A673 (cell line): ENCODE measurements at regions not wholly inside any gene's neighbourhood (a gene's known extent, or its start where the extent isn't known, plus 50 kb on each side); places are given as distances from the start of the nearest gene placed in this dataset.

Experiments used
- BruUV-seq: library from RNA; stranded (reverse); fragments of 400-500 nt; replicated peaks from 2 replicates; lab custom pipeline; 2021; lab: Mats Ljungman, UMichigan
- CTCF ChIA-PET: fragments of 300-600 bp; sonication (Branson Sonifier 250); formaldehyde crosslinking; loops from one replicate; lab custom pipeline; 2022; ENCODE audit warnings: antibody characterized with exemption; lab: Charles Lee
- POLR2A ChIA-PET: fragments of 300-600 bp; sonication (Branson Sonifier 250); formaldehyde crosslinking; loops from one replicate; lab custom pipeline; 2022; ENCODE audit warnings: antibody characterized with exemption; ENCODE audit not compliant: low non-redundant PET; lab: Charles Lee
- DNase-seq: peaks from one replicate; pipeline ENCODE4 v3.0.0-alpha.2; 2015; ENCODE audit warnings: low spot score
- H3K27ac ChIP-seq: fragments of 200-600 bp; sonication (generic); 2 replicates; pipeline ENCODE4 v1.5.1; 2016; ENCODE audit warnings: mixed run types, low read depth, mild to moderate bottlenecking, mixed read lengths, antibody characterized with exemption, low read length; ENCODE audit not compliant: poor library complexity, severe bottlenecking
- H3K27me3 ChIP-seq: fragments of 200-600 bp; sonication (generic); replicated peaks from 2 replicates; pipeline ENCODE4 v1.6.1; 2017; ENCODE audit warnings: mixed run types, low read depth, mild to moderate bottlenecking, mixed read lengths, antibody characterized with exemption, low read length; ENCODE audit not compliant: insufficient read depth, poor library complexity
- H3K36me3 ChIP-seq: fragments of 200-600 bp; sonication (generic); 2 replicates; pipeline ENCODE4 v1.6.1; 2016; ENCODE audit warnings: mixed run types, mild to moderate bottlenecking, mixed read lengths, antibody characterized with exemption, low read length; ENCODE audit not compliant: insufficient read depth, poor library complexity, severe bottlenecking
- H3K4me1 ChIP-seq: fragments of 200-600 bp; sonication (generic); 2 replicates; pipeline ENCODE4 v1.6.1; 2017; ENCODE audit warnings: mixed run types, mild to moderate bottlenecking, mixed read lengths, antibody characterized with exemption, low read length; ENCODE audit not compliant: insufficient read depth, poor library complexity, severe bottlenecking
- H3K4me3 ChIP-seq: fragments of 200-600 bp; sonication (generic); 2 replicates; pipeline ENCODE4 v1.5.1; 2016; ENCODE audit warnings: low read depth, mixed run types, mild to moderate bottlenecking, mixed read lengths, low read length; ENCODE audit not compliant: poor library complexity, severe bottlenecking
- H3K9me3 ChIP-seq: fragments of 200-600 bp; sonication (generic); 2 replicates; pipeline ENCODE4 v1.6.1; 2016; ENCODE audit warnings: mixed run types, low read depth, mild to moderate bottlenecking, mixed read lengths, antibody characterized with exemption, low read length; ENCODE audit not compliant: poor library complexity, severe bottlenecking
- CTCF ChIP-seq: fragments of 300-800, 200-600 bp; sonication (generic); conservative IDR thresholded peaks from 2 replicates; pipeline ENCODE4 v1.5.1; 2017; ENCODE audit warnings: low read depth, mild to moderate bottlenecking, antibody characterized with exemption, low read length, moderate library complexity, mixed read lengths
- EZH2 ChIP-seq: fragments of 200-600 bp; sonication (generic); IDR thresholded peaks from 2 replicates; pipeline ENCODE4 v1.6.1; 2017; ENCODE audit warnings: borderline replicate concordance, low read depth, mild to moderate bottlenecking, mixed read lengths, antibody characterized with exemption, low read length; ENCODE audit not compliant: poor library complexity, severe bottlenecking
- intact Hi-C: fragments of 100-400 bp; cut with micrococcal nuclease; formaldehyde crosslinking; loops from one replicate; pipeline ENCODE4 v1.10.0; 2022; ENCODE audit not compliant: unreplicated experiment

- Histone ChIP-seq H3K4me3 (no peak overlapping the region), H3K36me3 (no peaks in the 10 kb centered on the region), H3K27ac (no peak overlapping the region), H3K9me3 (no peaks in the 10 kb centered on the region), H3K27me3 (no peaks in the 10 kb centered on the region), H3K4me1 (no peaks in the 10 kb centered on the region)
- POLR2A ChIA-PET: no interaction called here
- intact Hi-C loops: loop anchor here (1.0 to 2.0 kb wide), 3 partner anchors 85 to 336 kb away; no protein-coding TSS in a partner anchor
- peak; percentile 76 for DNase-seq
- CTCF ChIA-PET: interaction anchor here (0.6 to 1.0 kb wide), 2 partner anchors 53 to 131 kb away, joined by 3 read pairs; no protein-coding TSS in a partner anchor
- TF ChIP-seq EZH2 (no peak), CTCF (peak; percentile 72)
- no TSS peak for BruUV-seq
Observed at GRCh38 chr10:52644373-52645186, 128.0 kb downstream of the MBL2 start.

DNA sequence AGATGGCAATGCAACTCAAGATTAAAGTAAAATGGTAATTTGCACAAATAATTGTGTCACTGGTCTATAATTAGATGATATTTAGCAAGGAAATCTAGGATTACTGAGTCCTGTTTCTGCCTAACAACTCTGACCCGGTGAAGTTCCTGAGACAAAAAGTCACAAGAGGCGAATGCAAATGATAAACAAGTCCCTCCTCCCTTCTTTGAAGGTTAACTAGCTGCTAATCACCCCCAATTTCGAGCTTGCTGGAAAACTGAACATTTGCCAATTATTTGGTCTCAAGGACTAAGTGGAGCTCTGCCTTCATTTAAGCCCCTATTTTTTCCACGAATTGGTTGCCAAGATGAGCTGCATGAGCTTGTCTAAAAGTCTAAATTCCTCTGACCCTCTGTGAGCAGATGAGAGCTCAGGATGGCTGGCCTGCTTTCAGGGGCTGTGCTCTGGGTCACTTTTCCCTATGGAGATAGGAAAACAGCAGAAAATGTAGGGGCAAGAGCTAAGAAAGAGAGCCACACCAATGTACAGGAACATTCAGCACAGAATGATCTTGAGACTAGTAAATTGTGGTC, 127.3 kb downstream of the MBL2 start:
- no peak for DNase-seq
- BruUV-seq: no TSS peak
- no peak overlapping the region for H3K4me3 ChIP-seq
- no peaks in the 10 kb centered on the region for H3K36me3 ChIP-seq
- ChIA-PET CTCF (interaction anchor here (1.0 kb wide), 1 partner anchor 131 kb away, joined by 3 read pairs; no protein-coding TSS in a partner anchor), POLR2A (no interaction called here)
- H3K27ac ChIP-seq: no peak overlapping the region
- intact Hi-C loops: loop anchor here (2.0 kb wide), 1 partner anchor 336 kb away; no protein-coding TSS in a partner anchor
- H3K27me3 ChIP-seq: no peaks in the 10 kb centered on the region
- no peak for TF ChIP-seq CTCF
- TF ChIP-seq EZH2: no peak
- H3K4me1 ChIP-seq: no peaks in the 10 kb centered on the region
- no peaks in the 10 kb centered on the region for H3K9me3 ChIP-seq

- Histone ChIP-seq H3K27ac (no peak overlapping the region), H3K4me1 (no peaks in the 10 kb centered on the region), H3K9me3 (no peaks in the 10 kb centered on the region), H3K36me3 (no peaks in the 10 kb centered on the region), H3K27me3 (no peaks in the 10 kb centered on the region), H3K4me3 (no peak overlapping the region)
- intact Hi-C loops: no loop called here
- ChIA-PET CTCF (no interaction called here), POLR2A (interaction anchor here (0.7 kb wide), 1 partner anchor 166 kb away, joined by 3 read pairs; no protein-coding TSS in a partner anchor)
- DNase-seq: no peak
- no TSS peak for BruUV-seq
- TF ChIP-seq CTCF: no peak
- TF ChIP-seq EZH2: no peak
Observed at GRCh38 chr10:52649511-52649910, 123.1 kb downstream of the MBL2 start.
